HEK293T (cell line): ENCODE measurements at regions not wholly inside any gene's neighbourhood (a gene's known extent, or its start where the extent isn't known, plus 50 kb on each side); places are given as distances from the start of the nearest gene placed in this dataset.

Experiments
- BHLHE40 ChIP-seq: fragments of 450-650 bp; IDR thresholded peaks from 2 replicates; pipeline ENCODE4 v1.6.1; 2016; ENCODE audit warnings: mild to moderate bottlenecking, moderate library complexity, borderline replicate concordance
- CTBP1 ChIP-seq: fragments of 450-650 bp; IDR thresholded peaks from 2 replicates; pipeline ENCODE4 v1.6.1; 2016; ENCODE audit warnings: borderline replicate concordance
- ELF4 ChIP-seq: fragments of 450-650 bp; IDR thresholded peaks from 2 replicates; pipeline ENCODE4 v1.6.1; 2017; ENCODE audit warnings: antibody characterized with exemption
- L3MBTL2 ChIP-seq: fragments of 450-650 bp; conservative IDR thresholded peaks from 2 replicates; pipeline ENCODE4 v1.6.1; 2016; ENCODE audit warnings: mild to moderate bottlenecking
- PKNOX1 ChIP-seq: fragments of 450-650 bp; IDR thresholded peaks from 2 replicates; pipeline ENCODE4 v1.6.1; 2016
- SP1 ChIP-seq: fragments of 450-650 bp; IDR thresholded peaks from 2 replicates; pipeline ENCODE4 v1.6.1; 2017
- TARDBP ChIP-seq: fragments of 450-650 bp; IDR thresholded peaks from 2 replicates; pipeline ENCODE4 v1.6.1; 2016

- no peak for TF ChIP-seq PKNOX1
- TF ChIP-seq SP1, result no peak
- no peak for TF ChIP-seq CTBP1
- no peak for TF ChIP-seq L3MBTL2
- no peak for TF ChIP-seq BHLHE40
- no peak for TF ChIP-seq TARDBP
- no peak for TF ChIP-seq ELF4
Observed at GRCh38 chr4:141971869-141972268, 335.5 kb downstream of the IL15 start.
